HCT116 (cell line): ENCODE measurements at regions not wholly inside any gene's neighbourhood (a gene's known extent, or its start where the extent isn't known, plus 50 kb on each side); places are given as distances from the start of the nearest gene placed in this dataset.

Experiments used
- ATAC-seq: fragments of 200-7000 bp; cut with Tn5 transposase; 2 replicates; pipeline ENCODE4 v1.9.1; 2020; ENCODE audit warnings: mild to moderate bottlenecking, moderate library complexity
- BruUV-seq: library from RNA; stranded (reverse); fragments of 400-500 nt; replicated peaks from 2 replicates; lab custom pipeline; 2021; lab: Mats Ljungman, UMichigan
- CTCF ChIA-PET: fragments of 300-600 bp; sonication (Branson Sonifier 250); formaldehyde crosslinking; loops from one replicate; lab custom pipeline; 2021; ENCODE audit warnings: antibody characterized with exemption; lab: Charles Lee
- POLR2A ChIA-PET: fragments of 300-600, 350-600 bp; sonication (Branson Sonifier 250); formaldehyde crosslinking; loops from one replicate; lab custom pipeline; 2021; ENCODE audit warnings: antibody characterized with exemption; lab: Charles Lee
- RAD21 ChIA-PET, 2 experiments: fragments of 300-600 bp; sonication (Branson Sonifier 250); formaldehyde crosslinking; loops; one replicate each; lab custom pipeline; 2023; ENCODE audit warnings: low total read pairs in 2 of 2; ENCODE audit not compliant: uncharacterized antibody in 2 of 2, unreplicated experiment in 2 of 2, low non-redundant PET in 1 of 2; lab: Charles Lee
- DNase-seq: peaks from one replicate; pipeline ENCODE4 v3.0.0-alpha.2; 2010; ENCODE audit warnings: low read depth, low spot score
- H2AFZ ChIP-seq: fragments of 200-600 bp; shearing (Covaris generic), sonication (generic); 2 replicates; pipeline ENCODE4 v1.6.1; 2017; ENCODE audit warnings: low read depth, mixed run types, mixed read lengths, antibody characterized with exemption, low read length; ENCODE audit not compliant: poor library complexity, severe bottlenecking
- H3K27ac ChIP-seq: 2 replicates; pipeline ENCODE4 v1.5.1; 2012; ENCODE audit warnings: low read depth, low read length
- H3K27me3 ChIP-seq: fragments of 200-600 bp; sonication (generic); 2 replicates; pipeline ENCODE4 v1.6.1; 2016; ENCODE audit warnings: mixed run types, low read length, mixed read lengths; ENCODE audit not compliant: insufficient read depth
- H3K36me3 ChIP-seq, 2 experiments: fragments of 200-500 bp in 1 of 2; fragments of 200-600 bp in 1 of 2; sonication (Bioruptor generic) in 1 of 2; sonication (generic) in 1 of 2; 2 replicates each; pipeline versions ENCODE4 v1.5.1 to v1.6.1; 2014 to 2016; ENCODE audit warnings: low read length in 2 of 2, inconsistent platforms in 1 of 2, mixed read lengths in 1 of 2, mixed run types in 1 of 2; ENCODE audit not compliant: insufficient read depth in 2 of 2, control insufficient read depth in 1 of 2
- H3K4me1 ChIP-seq, 2 experiments: fragments of 200-600 bp in 1 of 2; sonication (generic) in 1 of 2; 2 replicates each; pipeline versions ENCODE4 v1.5.1 to v1.6.1; 2012 to 2017; ENCODE audit warnings: low read length in 2 of 2, inconsistent platforms in 1 of 2, mild to moderate bottlenecking in 1 of 2, mixed read lengths in 1 of 2, mixed run types in 1 of 2, moderate library complexity in 1 of 2; ENCODE audit not compliant: insufficient read depth in 2 of 2, control insufficient read depth in 1 of 2
- H3K4me2 ChIP-seq: fragments of 200-600 bp; sonication (generic); 2 replicates; pipeline ENCODE4 v1.6.1; 2017; ENCODE audit warnings: mixed run types, low read length, mixed read lengths
- H3K4me3 ChIP-seq, 2 experiments: fragments of 200-600 bp in 1 of 2; sonication (generic) in 1 of 2; replicated peaks in 1 of 2; 2 replicates each; pipeline ENCODE4 v1.5.1; 2011 to 2016; ENCODE audit warnings: low read length in 2 of 2, control low read depth in 1 of 2, low read depth in 1 of 2, mild to moderate bottlenecking in 1 of 2, mixed read lengths in 1 of 2, mixed run types in 1 of 2
- H3K79me2 ChIP-seq: fragments of 200-600 bp; sonication (generic); 2 replicates; pipeline ENCODE4 v1.6.1; 2017; ENCODE audit warnings: mild to moderate bottlenecking, mixed run types, low read length, moderate library complexity, mixed read lengths; ENCODE audit not compliant: insufficient read depth
- H3K9ac ChIP-seq: fragments of 200-600 bp; sonication (generic); 2 replicates; pipeline ENCODE4 v1.6.1; 2016; ENCODE audit warnings: low read length, mixed read lengths
- H3K9me2 ChIP-seq: fragments of 200-600 bp; sonication (generic), shearing (Covaris generic); 2 replicates; pipeline ENCODE4 v1.6.1; 2017; ENCODE audit warnings: mixed run types, mild to moderate bottlenecking, moderate library complexity; ENCODE audit not compliant: insufficient read depth
- H3K9me3 ChIP-seq, 2 experiments: fragments of 200-500 bp in 1 of 2; fragments of 200-600 bp in 1 of 2; sonication (Bioruptor generic) in 1 of 2; sonication (generic) in 1 of 2; 2 replicates each; pipeline ENCODE4 v1.6.1; 2014 to 2017; ENCODE audit warnings: low read length in 2 of 2, mixed read lengths in 2 of 2, inconsistent platforms in 1 of 2, low read depth in 1 of 2, mild to moderate bottlenecking in 1 of 2, mixed run types in 1 of 2, moderate library complexity in 1 of 2; ENCODE audit not compliant: control insufficient read depth in 1 of 2, insufficient read depth in 1 of 2
- H4K20me1 ChIP-seq: fragments of 200-600 bp; sonication (generic), shearing (Covaris generic); 2 replicates; pipeline ENCODE4 v1.6.1; 2017; ENCODE audit warnings: mixed run types, mild to moderate bottlenecking, moderate library complexity; ENCODE audit not compliant: insufficient read depth
- ATF3 ChIP-seq: IDR thresholded peaks from 2 replicates; pipeline ENCODE4 v1.6.1; 2012
- CBX3 ChIP-seq: IDR thresholded peaks from 2 replicates; pipeline ENCODE4 v1.6.1; 2012; ENCODE audit warnings: low read depth
- CTCF ChIP-seq, 3 experiments: fragments of 200-600 bp in 1 of 3; sonication (generic) in 1 of 3; IDR thresholded peaks in 2 of 3; conservative IDR thresholded peaks in 1 of 3; 2 replicates each; pipeline ENCODE4 v1.5.1; 2012 to 2017; ENCODE audit warnings: low read depth in 2 of 3, low read length in 2 of 3, antibody characterized with exemption in 1 of 3, borderline replicate concordance in 1 of 3, control low read depth in 1 of 3, mild to moderate bottlenecking in 1 of 3, mixed read lengths in 1 of 3, mixed run types in 1 of 3, moderate library complexity in 1 of 3; ENCODE audit not compliant: insufficient read depth in 1 of 3
- EGR1 ChIP-seq: IDR thresholded peaks from 2 replicates; pipeline ENCODE4 v1.6.1; 2012; ENCODE audit warnings: low read depth
- ELF1 ChIP-seq: IDR thresholded peaks from 2 replicates; pipeline ENCODE4 v1.6.1; 2012; ENCODE audit warnings: low read depth, borderline replicate concordance
- EZH2 ChIP-seq: fragments of 200-600 bp; sonication (generic); IDR thresholded peaks from 2 replicates; pipeline ENCODE4 v1.6.1; 2017; ENCODE audit warnings: antibody characterized with exemption, mixed run types
- EZH2phosphoT487 ChIP-seq: fragments of 200-600 bp; IDR thresholded peaks from 2 replicates; pipeline ENCODE4 v1.6.1; 2018; ENCODE audit warnings: antibody characterized with exemption, borderline replicate concordance
- FOSL1 ChIP-seq: IDR thresholded peaks from 2 replicates; pipeline ENCODE4 v1.6.1; 2012; ENCODE audit warnings: low read depth
- JUND ChIP-seq: IDR thresholded peaks from 2 replicates; pipeline ENCODE4 v1.6.1; 2012
- MAX ChIP-seq: IDR thresholded peaks from 2 replicates; pipeline ENCODE4 v1.6.1; 2012
- POLR2A ChIP-seq: IDR thresholded peaks from 2 replicates; pipeline ENCODE4 v1.7.0; 2011; ENCODE audit warnings: borderline replicate concordance; ENCODE audit not compliant: insufficient read depth, insufficient read length; ENCODE audit errors: extremely low read depth
- POLR2AphosphoS5 ChIP-seq: IDR thresholded peaks from 2 replicates; pipeline ENCODE4 v1.6.1; 2011; ENCODE audit warnings: mild to moderate bottlenecking, low read depth, low read length, moderate library complexity
- REST ChIP-seq: IDR thresholded peaks from 2 replicates; pipeline ENCODE4 v1.6.1; 2012; ENCODE audit warnings: low read depth
- SIN3A ChIP-seq: IDR thresholded peaks from 2 replicates; pipeline ENCODE4 v1.6.1; 2012; ENCODE audit warnings: low read depth
- SP1 ChIP-seq: IDR thresholded peaks from 2 replicates; pipeline ENCODE4 v1.6.1; 2012; ENCODE audit warnings: low read depth
- SRF ChIP-seq: IDR thresholded peaks from 2 replicates; pipeline ENCODE4 v1.6.1; 2012; ENCODE audit warnings: low read depth
- YY1 ChIP-seq: IDR thresholded peaks from 2 replicates; pipeline ENCODE4 v1.6.1; 2011; ENCODE audit warnings: low read length, low read depth, moderate library complexity, mild to moderate bottlenecking; ENCODE audit not compliant: insufficient replicate concordance; ENCODE audit errors: extremely low read depth
- ZBTB33 ChIP-seq: IDR thresholded peaks from 2 replicates; pipeline ENCODE4 v1.6.1; 2011; ENCODE audit warnings: mild to moderate bottlenecking, low read length, moderate library complexity; ENCODE audit not compliant: insufficient replicate concordance; ENCODE audit errors: extremely low read depth
- ZFX ChIP-seq: fragments of 450-650 bp; IDR thresholded peaks from 2 replicates; pipeline ENCODE4 v1.6.1; 2017
- ZNF274 ChIP-seq: fragments of 200-500 bp; sonication (Bioruptor generic); IDR thresholded peaks from 2 replicates; pipeline ENCODE4 v1.6.1; 2014; ENCODE audit warnings: mild to moderate bottlenecking, low read depth, low read length, inconsistent platforms
- intact Hi-C: fragments of 100-400 bp; cut with micrococcal nuclease; formaldehyde crosslinking; loops from 2 replicates; pipeline ENCODE4 v1.10.0; 2022

- TF ChIP-seq SIN3A (no peak), EZH2phosphoT487 (no peak), SRF (no peak), ATF3 (no peak), ELF1 (no peak), SP1 (no peak), ZBTB33 (no peak), JUND (no peak), FOSL1 (no peak), CTCF (IDR thresholded peaks at IDR 0.05 in 2 of 3, conservative IDR thresholded peaks at IDR 0.05 in 1 of 3; ENCODE audit: borderline replicate concordance in 1 of 3, insufficient read depth in 1 of 3, low read depth in 2 of 3, low read length in 2 of 3) (no peak), EZH2 (no peak), POLR2A (no peak), CBX3 (no peak), EGR1 (no peak), POLR2AphosphoS5 (no peak), MAX (no peak), REST (no peak), ZFX (no peak), YY1 (no peak), ZNF274 (no peak)
- intact Hi-C loops = no loop called here
- H4K20me1 ChIP-seq = no peaks in the 10 kb centered on the region
These were observed 538.0 kb upstream of the ATP2B1 start for GRCh38 chr12:90246688-90247087.

More at GRCh38 chr12:90246688-90247087, 538.0 kb upstream of the ATP2B1 start:
- Histone ChIP-seq H3K79me2 (no peaks in the 10 kb centered on the region), H3K27ac (no peak overlapping the region), H3K27me3 (no peaks in the 10 kb centered on the region), H3K4me1 (no peaks in the 10 kb centered on the region), H3K4me3 (no peak overlapping the region), H2AFZ (no peak overlapping the region), H3K9me2 (no peaks in the 10 kb centered on the region), H3K36me3 (no peaks in the 10 kb centered on the region), H3K9me3 (no peaks in the 10 kb centered on the region), H3K9ac (no peak overlapping the region), H3K4me2 (no peak overlapping the region)
- ChIA-PET CTCF (no interaction called here), POLR2A (no interaction called here), RAD21 (no interaction called here)
- DNase-seq = no peak
- BruUV-seq = no TSS peak
- ATAC-seq = no peak
